ENCODE measurements at regions not wholly inside any gene's neighbourhood (a gene's known extent, or its start where the extent isn't known, plus 50 kb on each side); places are given as distances from the start of the nearest gene placed in this dataset.

DNA sequence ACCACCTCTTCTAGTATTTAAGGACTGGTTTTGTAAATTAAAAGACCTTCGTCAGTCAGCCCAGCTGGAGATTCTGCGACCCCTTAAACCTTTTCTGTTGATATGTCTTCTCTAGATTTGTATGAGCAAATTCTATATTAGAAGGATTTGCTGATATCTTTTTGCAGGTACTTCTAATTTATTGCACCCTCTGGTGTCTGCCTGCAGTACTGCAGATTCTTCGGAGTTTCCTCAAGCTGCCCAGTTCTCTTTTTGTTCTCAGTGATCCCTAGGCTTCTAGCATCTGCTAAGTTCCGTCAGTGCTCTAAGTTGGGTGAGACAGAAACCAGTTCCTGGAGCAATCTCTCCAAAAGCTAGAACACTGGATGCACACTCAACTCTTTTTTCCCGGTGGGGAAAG lies 545.2 kb downstream of the C4orf33 start:
- peak; percentile 69 for TF ChIP-seq CTCF (IDR thresholded peaks at IDR 0.05; ENCODE audit: extremely low read depth, missing control alignments)
- peak; percentile 14 for DNase-seq (ENCODE audit: low spot score)

DNA sequence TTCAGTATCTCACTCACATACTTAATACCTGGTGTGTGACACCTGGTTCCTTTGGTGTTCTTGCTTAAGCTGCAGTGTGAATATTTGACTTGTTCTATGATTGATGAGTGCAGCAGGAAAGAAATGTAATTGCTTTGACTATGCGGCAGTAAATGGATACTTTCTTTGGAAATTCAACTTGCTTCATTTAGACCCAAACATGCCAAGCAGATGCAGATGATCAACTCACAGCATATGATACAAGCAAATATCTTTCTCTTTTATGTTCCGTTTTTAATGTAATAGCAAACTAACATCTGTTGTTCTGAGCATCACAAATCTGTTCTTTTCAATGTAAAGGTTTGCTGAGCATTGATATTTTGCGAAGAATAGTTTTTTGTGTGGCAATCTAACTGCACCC lies 549.5 kb downstream of the C4orf33 start:
- TF ChIP-seq CTCF (IDR thresholded peaks at IDR 0.05; ENCODE audit: extremely low read depth, missing control alignments) = no peak
- DNase-seq (ENCODE audit: low spot score) = no peak

- no peak for DNase-seq (ENCODE audit: low spot score)
- no peak for TF ChIP-seq CTCF (IDR thresholded peaks at IDR 0.05; ENCODE audit: extremely low read depth, missing control alignments)
These were observed 572.1 kb downstream of the C4orf33 start for GRCh38 chr4:129668092-129668491.

DNA sequence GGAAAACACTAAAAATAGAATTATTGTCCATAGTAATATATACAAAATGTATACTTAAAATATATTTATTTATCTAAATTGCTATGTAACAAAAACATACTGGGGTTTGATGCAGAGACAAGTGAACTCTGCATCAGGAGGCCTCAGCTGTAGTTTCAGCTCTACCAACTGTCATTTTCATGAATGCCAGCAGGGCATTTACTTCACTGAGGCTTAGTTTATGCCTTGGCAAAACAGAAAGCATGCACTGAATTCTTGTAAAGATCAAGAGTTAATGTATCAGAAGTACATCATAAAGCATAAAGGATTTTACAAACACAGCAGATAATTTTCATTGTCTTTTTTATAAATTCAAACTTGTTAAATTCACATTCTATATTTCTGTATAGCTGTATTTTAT lies 577.0 kb downstream of the C4orf33 start:
- TF ChIP-seq CTCF (IDR thresholded peaks at IDR 0.05; ENCODE audit: extremely low read depth, missing control alignments) = no peak
- DNase-seq (ENCODE audit: low spot score) = no peak

DNA sequence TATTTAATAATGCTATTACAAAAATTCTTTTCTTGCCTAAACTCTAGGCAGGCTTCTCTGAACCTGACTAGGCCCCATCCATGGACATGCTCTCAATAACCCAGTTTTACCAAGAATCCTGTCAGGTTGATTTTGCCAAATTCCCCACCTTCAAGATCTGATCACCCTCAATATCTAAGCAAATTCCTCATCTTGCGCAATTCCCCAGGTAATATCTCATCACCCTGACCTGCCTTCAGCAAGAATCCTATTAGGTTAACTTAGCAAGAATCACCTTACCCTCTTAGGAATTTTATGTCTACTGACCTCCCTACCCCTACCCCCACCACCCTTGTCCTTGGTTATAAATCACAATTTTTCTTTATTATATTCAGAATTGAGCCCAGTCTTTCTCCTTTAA lies 579.1 kb downstream of the C4orf33 start:
- no peak for DNase-seq (ENCODE audit: low spot score)
- no peak for TF ChIP-seq CTCF (IDR thresholded peaks at IDR 0.05; ENCODE audit: extremely low read depth, missing control alignments)

DNA sequence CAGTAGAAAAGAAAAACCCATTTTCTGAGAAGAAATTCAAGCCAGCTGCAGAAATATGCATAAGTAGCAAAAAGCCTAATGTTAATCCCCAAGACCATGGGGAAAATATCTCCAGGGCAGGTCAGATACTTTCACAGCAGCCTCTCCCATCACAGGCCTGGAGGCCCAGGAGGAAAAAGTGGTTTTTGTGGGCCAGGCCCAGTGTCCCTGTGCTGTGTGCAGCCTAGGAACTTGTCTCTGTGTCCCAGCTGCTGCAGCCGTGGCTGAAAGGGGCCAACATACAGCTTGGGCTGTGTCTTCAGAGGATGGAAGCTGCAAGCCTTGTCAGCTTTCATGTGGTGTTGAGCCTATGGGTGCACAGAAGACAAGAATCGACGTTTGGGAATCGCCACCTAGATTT lies 581.0 kb downstream of the C4orf33 start:
- no peak for DNase-seq (ENCODE audit: low spot score)
- TF ChIP-seq CTCF (IDR thresholded peaks at IDR 0.05; ENCODE audit: extremely low read depth, missing control alignments) = no peak

GRCh38 chr4:129682586-129682985 lies 586.6 kb downstream of the C4orf33 start:
- TF ChIP-seq CTCF (IDR thresholded peaks at IDR 0.05; ENCODE audit: extremely low read depth, missing control alignments) = no peak

More at GRCh38 chr4:129682586-129682985, 586.6 kb downstream of the C4orf33 start:
- DNase-seq (ENCODE audit: low spot score) = no peak

Data from GM20000 (cell line).